Fibroblast of villous mesenchyme (primary cell): ENCODE measurements at regions not wholly inside any gene's neighbourhood (a gene's known extent, or its start where the extent isn't known, plus 50 kb on each side); places are given as distances from the start of the nearest gene placed in this dataset.

Experiments used
- DNase-seq: peaks from one replicate; pipeline ENCODE4 v3.0.0-alpha.2; 2010; ENCODE audit warnings: low read depth
- H3K4me3 ChIP-seq: 2 replicates; pipeline ENCODE4 v1.5.1; 2011; ENCODE audit warnings: low read depth, mild to moderate bottlenecking, low read length
- TF ChIP-seq, protein P1 (sequence below): IDR thresholded peaks from 2 replicates; pipeline ENCODE4 v1.5.1; 2012; ENCODE audit warnings: low read depth, mild to moderate bottlenecking, low read length; ENCODE audit not compliant: insufficient read depth

- DNase-seq: no peak
- TF ChIP-seq, protein P1, sequence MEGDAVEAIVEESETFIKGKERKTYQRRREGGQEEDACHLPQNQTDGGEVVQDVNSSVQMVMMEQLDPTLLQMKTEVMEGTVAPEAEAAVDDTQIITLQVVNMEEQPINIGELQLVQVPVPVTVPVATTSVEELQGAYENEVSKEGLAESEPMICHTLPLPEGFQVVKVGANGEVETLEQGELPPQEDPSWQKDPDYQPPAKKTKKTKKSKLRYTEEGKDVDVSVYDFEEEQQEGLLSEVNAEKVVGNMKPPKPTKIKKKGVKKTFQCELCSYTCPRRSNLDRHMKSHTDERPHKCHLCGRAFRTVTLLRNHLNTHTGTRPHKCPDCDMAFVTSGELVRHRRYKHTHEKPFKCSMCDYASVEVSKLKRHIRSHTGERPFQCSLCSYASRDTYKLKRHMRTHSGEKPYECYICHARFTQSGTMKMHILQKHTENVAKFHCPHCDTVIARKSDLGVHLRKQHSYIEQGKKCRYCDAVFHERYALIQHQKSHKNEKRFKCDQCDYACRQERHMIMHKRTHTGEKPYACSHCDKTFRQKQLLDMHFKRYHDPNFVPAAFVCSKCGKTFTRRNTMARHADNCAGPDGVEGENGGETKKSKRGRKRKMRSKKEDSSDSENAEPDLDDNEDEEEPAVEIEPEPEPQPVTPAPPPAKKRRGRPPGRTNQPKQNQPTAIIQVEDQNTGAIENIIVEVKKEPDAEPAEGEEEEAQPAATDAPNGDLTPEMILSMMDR: no peak
- no peak overlapping the region for H3K4me3 ChIP-seq
Measured at GRCh38 chr13:27005976-27006518, 165.6 kb downstream of the USP12 start.

GRCh38 chr13:27005556-27005955 lies 166.1 kb downstream of the USP12 start:
- TF ChIP-seq, protein P1: no peak
- H3K4me3 ChIP-seq: no peak overlapping the region
- DNase-seq: no peak

DNA sequence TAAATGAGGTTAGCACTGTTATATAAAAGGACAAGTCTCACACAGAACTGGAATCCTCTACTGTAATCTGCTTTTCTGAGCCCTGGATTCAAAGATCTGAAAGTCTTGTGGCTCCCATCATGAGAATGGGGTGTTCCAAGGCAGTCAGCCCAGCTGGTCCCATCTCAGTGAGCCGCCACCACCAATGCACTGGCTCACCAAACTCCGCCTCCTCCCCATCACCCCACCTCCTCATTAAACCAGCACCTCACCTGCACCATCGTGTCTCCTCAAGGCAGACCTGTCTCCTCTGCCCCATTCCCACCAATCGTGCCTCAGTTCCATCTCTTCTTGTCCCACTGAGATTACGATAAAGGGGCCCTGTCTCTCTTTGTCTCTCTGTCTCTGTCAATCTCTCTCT lies 166.7 kb downstream of the USP12 start:
- no peak overlapping the region for H3K4me3 ChIP-seq
- no peak for DNase-seq
- TF ChIP-seq, protein P1: no peak

GRCh38 chr13:27004326-27004725 lies 167.3 kb downstream of the USP12 start:
- H3K4me3 ChIP-seq: no peak overlapping the region
- no peak for DNase-seq
- TF ChIP-seq, protein P1: no peak

- H3K4me3 ChIP-seq: no peak overlapping the region
- no peak for DNase-seq
- TF ChIP-seq, protein P1: no peak
Measured at GRCh38 chr13:27001705-27002104, 169.9 kb downstream of the USP12 start.

GRCh38 chr13:27000686-27001085 lies 170.9 kb downstream of the USP12 start:
- no peak for DNase-seq

More at GRCh38 chr13:27000686-27001085, 170.9 kb downstream of the USP12 start:
- H3K4me3 ChIP-seq: no peak overlapping the region
- TF ChIP-seq, protein P1: no peak
